ENCODE measurements at regions not wholly inside any gene's neighbourhood (a gene's known extent, or its start where the extent isn't known, plus 50 kb on each side); places are given as distances from the start of the nearest gene placed in this dataset.

DNA sequence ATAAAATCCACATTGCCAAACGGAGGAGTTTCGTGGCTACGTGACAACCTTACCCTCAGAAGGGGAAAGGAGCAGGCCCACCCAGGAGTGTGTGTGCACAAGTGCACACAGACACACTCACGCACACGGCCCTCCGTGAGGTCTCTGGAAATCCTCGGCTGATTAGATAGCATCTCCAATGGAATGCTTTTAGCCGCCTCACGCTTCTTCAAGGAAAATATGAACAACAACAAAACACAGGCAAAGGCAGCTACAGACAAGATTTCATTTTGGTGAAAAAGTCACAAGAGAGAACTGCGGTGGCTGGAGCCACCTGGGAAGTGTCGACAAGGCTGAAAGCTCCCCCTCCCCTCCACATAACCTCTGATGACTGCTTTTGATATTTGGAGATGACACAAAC is 391.8 kb upstream of the MKI67 start (continued):
- TF ChIP-seq, protein P1, sequence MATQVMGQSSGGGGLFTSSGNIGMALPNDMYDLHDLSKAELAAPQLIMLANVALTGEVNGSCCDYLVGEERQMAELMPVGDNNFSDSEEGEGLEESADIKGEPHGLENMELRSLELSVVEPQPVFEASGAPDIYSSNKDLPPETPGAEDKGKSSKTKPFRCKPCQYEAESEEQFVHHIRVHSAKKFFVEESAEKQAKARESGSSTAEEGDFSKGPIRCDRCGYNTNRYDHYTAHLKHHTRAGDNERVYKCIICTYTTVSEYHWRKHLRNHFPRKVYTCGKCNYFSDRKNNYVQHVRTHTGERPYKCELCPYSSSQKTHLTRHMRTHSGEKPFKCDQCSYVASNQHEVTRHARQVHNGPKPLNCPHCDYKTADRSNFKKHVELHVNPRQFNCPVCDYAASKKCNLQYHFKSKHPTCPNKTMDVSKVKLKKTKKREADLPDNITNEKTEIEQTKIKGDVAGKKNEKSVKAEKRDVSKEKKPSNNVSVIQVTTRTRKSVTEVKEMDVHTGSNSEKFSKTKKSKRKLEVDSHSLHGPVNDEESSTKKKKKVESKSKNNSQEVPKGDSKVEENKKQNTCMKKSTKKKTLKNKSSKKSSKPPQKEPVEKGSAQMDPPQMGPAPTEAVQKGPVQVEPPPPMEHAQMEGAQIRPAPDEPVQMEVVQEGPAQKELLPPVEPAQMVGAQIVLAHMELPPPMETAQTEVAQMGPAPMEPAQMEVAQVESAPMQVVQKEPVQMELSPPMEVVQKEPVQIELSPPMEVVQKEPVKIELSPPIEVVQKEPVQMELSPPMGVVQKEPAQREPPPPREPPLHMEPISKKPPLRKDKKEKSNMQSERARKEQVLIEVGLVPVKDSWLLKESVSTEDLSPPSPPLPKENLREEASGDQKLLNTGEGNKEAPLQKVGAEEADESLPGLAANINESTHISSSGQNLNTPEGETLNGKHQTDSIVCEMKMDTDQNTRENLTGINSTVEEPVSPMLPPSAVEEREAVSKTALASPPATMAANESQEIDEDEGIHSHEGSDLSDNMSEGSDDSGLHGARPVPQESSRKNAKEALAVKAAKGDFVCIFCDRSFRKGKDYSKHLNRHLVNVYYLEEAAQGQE (IDR thresholded peaks at IDR 0.05; ENCODE audit: low read depth) = no peak
- TF ChIP-seq SRF (IDR thresholded peaks at IDR 0.05; ENCODE audit: low read depth) (no peak), EZH2phosphoT487 (IDR thresholded peaks at IDR 0.05; ENCODE audit: borderline replicate concordance) (no peak), TCF7L2 (IDR thresholded peaks at IDR 0.05; ENCODE audit: borderline replicate concordance, extremely low read depth, insufficient read depth, insufficient read length) (no peak), CEBPB (IDR thresholded peaks at IDR 0.05; ENCODE audit: low read depth) (no peak), YY1 (IDR thresholded peaks at IDR 0.05; ENCODE audit: extremely low read depth, insufficient replicate concordance, low read depth, low read length) (no peak), ATF3 (IDR thresholded peaks at IDR 0.05) (no peak)

DNA sequence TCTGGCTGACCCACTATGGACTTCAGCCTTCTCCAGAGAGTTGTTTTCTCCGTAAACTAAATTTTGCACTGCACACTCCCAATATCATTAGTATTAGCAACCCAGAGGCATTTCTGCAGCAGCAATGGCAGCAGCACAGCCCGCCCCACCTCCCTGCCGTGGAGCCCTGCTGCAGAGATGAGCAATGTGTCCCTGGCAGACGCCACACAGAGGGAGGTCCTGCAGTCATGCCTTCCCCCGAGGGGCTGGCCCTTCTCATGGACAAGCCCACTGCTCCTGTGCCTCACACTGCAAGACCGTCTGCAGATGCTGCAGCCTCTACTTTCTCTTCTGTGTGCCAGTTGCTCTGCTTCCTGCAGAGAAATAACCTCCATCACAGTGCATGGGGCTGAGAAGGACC is 393.4 kb upstream of the MKI67 start:
- Histone ChIP-seq H3K9me3 (ENCODE audit: control insufficient read depth in 1 of 2, insufficient read depth in 1 of 2, low read depth in 1 of 2, low read length in 2 of 2) (no peaks in the 10 kb centered on the region), H3K4me3 (replicated peaks in 1 of 2; ENCODE audit: low read depth in 1 of 2, low read length in 2 of 2) (no peak overlapping the region), H3K27me3 (ENCODE audit: insufficient read depth, low read length) (peaks cover 78% of the 10 kb centered on the region), H3K27ac (ENCODE audit: low read depth, low read length) (no peak overlapping the region), H2AFZ (ENCODE audit: low read depth, low read length, poor library complexity, severe bottlenecking) (no peak overlapping the region), H4K20me1 (ENCODE audit: insufficient read depth) (no peaks in the 10 kb centered on the region), H3K36me3 (ENCODE audit: control insufficient read depth in 1 of 2, insufficient read depth in 2 of 2, low read length in 2 of 2) (no peaks in the 10 kb centered on the region), H3K4me1 (ENCODE audit: control insufficient read depth in 1 of 2, insufficient read depth in 2 of 2, low read length in 2 of 2) (no peaks in the 10 kb centered on the region), H3K9me2 (ENCODE audit: insufficient read depth) (no peaks in the 10 kb centered on the region), H3K79me2 (ENCODE audit: insufficient read depth, low read length) (no peaks in the 10 kb centered on the region), H3K9ac (ENCODE audit: low read length) (no peak overlapping the region), H3K4me2 (ENCODE audit: low read length) (no peak overlapping the region)
- DNase-seq (ENCODE audit: low read depth, low spot score) = no peak
- POLR2A ChIA-PET = no interaction called here
- no TSS peak for BruUV-seq (replicated peaks)
- no peak for ATAC-seq
- CTCF ChIA-PET = no interaction called here
- TF ChIP-seq JUND (IDR thresholded peaks at IDR 0.05) = no peak
- TF ChIP-seq EGR1 (IDR thresholded peaks at IDR 0.05; ENCODE audit: low read depth) = no peak
- TF ChIP-seq SP1 (IDR thresholded peaks at IDR 0.05; ENCODE audit: low read depth) = no peak
- TF ChIP-seq, protein P2, sequence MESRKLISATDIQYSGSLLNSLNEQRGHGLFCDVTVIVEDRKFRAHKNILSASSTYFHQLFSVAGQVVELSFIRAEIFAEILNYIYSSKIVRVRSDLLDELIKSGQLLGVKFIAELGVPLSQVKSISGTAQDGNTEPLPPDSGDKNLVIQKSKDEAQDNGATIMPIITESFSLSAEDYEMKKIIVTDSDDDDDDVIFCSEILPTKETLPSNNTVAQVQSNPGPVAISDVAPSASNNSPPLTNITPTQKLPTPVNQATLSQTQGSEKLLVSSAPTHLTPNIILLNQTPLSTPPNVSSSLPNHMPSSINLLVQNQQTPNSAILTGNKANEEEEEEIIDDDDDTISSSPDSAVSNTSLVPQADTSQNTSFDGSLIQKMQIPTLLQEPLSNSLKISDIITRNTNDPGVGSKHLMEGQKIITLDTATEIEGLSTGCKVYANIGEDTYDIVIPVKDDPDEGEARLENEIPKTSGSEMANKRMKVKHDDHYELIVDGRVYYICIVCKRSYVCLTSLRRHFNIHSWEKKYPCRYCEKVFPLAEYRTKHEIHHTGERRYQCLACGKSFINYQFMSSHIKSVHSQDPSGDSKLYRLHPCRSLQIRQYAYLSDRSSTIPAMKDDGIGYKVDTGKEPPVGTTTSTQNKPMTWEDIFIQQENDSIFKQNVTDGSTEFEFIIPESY (IDR thresholded peaks at IDR 0.05; ENCODE audit: extremely low read depth, insufficient replicate concordance, low read length) = no peak
- no peak for TF ChIP-seq SIN3A (IDR thresholded peaks at IDR 0.05; ENCODE audit: low read depth)
- TF ChIP-seq FOSL1 (IDR thresholded peaks at IDR 0.05; ENCODE audit: low read depth) = no peak
- RAD21 ChIA-PET (ENCODE audit: low non-redundant PET in 1 of 2, low total read pairs in 2 of 2, uncharacterized antibody in 2 of 2, unreplicated experiment in 2 of 2) = no interaction called here
- intact Hi-C loops (cut with micrococcal nuclease) = no loop called here
